Progenitor cell of endocrine pancreas (in vitro differentiated cells): ENCODE measurements at regions not wholly inside any gene's neighbourhood (a gene's known extent, or its start where the extent isn't known, plus 50 kb on each side); places are given as distances from the start of the nearest gene placed in this dataset.

Experiments
- DNase-seq: peaks from one replicate; pipeline ENCODE4 v3.0.0; 2021; ENCODE audit warnings: low spot score; ENCODE audit not compliant: unreplicated experiment
- H3K27ac Mint-ChIP-seq: 2 replicates; pipeline ENCODE4 v1.8.0; 2021; ENCODE audit warnings: mild to moderate bottlenecking, moderate library complexity, mixed read lengths
- H3K27me3 Mint-ChIP-seq: 2 replicates; pipeline ENCODE4 v1.8.0; 2021; ENCODE audit warnings: mixed read lengths
- H3K36me3 Mint-ChIP-seq: 2 replicates; pipeline ENCODE4 v1.8.0; 2022; ENCODE audit warnings: mixed read lengths; ENCODE audit not compliant: insufficient read depth
- H3K4me1 Mint-ChIP-seq: 2 replicates; pipeline ENCODE4 v1.8.0; 2021; ENCODE audit warnings: low read depth, mixed read lengths
- H3K4me3 Mint-ChIP-seq: 2 replicates; pipeline ENCODE4 v1.8.0; 2021; ENCODE audit warnings: low read depth, mild to moderate bottlenecking, moderate library complexity, mixed read lengths
- H3K9me3 Mint-ChIP-seq: 2 replicates; pipeline ENCODE4 v1.8.0; 2021; ENCODE audit warnings: low read depth, mixed read lengths
- CTCF ChIP-seq: fragments of 200-600 bp; sonication (generic); IDR thresholded peaks from one replicate; pipeline ENCODE4 v1.5.0; 2021; ENCODE audit warnings: antibody characterized with exemption, mild to moderate bottlenecking; ENCODE audit not compliant: unreplicated experiment

GRCh38 chr11:76279646-76280045 lies 73.3 kb upstream of the WNT11 start:
- H3K9me3 Mint-ChIP-seq: peaks cover 1% of the 10 kb centered on the region
- peak overlapping the region; percentile 3 for H3K27ac Mint-ChIP-seq
- peaks cover 5% of the 10 kb centered on the region for H3K4me1 Mint-ChIP-seq
- no peak for DNase-seq
- TF ChIP-seq CTCF: no peak
- H3K27me3 Mint-ChIP-seq: peaks cover 28% of the 10 kb centered on the region
- no peaks in the 10 kb centered on the region for H3K36me3 Mint-ChIP-seq
- H3K4me3 Mint-ChIP-seq: no peak overlapping the region

DNA sequence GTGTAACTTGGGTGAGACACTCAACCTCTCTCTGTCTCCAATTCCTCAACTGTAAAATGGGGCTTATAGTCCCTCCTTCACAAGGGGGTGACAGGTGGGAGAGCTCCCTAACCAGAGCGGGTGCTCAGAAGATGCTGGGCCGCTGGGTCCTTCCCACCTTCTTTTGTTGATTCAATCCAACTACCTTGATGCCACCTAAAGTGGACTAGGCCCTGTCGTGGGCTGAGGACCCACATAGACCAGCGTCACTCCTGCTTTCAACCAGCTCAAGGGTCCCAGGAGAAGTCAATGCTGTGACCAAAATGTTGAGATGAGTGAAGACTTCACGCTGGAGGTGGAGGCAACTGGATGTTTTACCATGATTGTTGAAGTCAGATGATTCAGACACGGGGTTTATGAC lies 72.7 kb upstream of the WNT11 start:
- no peak for DNase-seq
- Mint-ChIP-seq H3K9me3 (peaks cover 7% of the 10 kb centered on the region), H3K4me1 (peaks cover 5% of the 10 kb centered on the region), H3K27me3 (peaks cover 32% of the 10 kb centered on the region), H3K4me3 (no peak overlapping the region), H3K27ac (no peak overlapping the region), H3K36me3 (no peaks in the 10 kb centered on the region)
- no peak for TF ChIP-seq CTCF

GRCh38 chr11:76278526-76278925 lies 72.2 kb upstream of the WNT11 start:
- H3K4me1 Mint-ChIP-seq: peaks cover 5% of the 10 kb centered on the region

GRCh38 chr11:76277298-76278175 lies 71.2 kb upstream of the WNT11 start:
- H3K36me3 Mint-ChIP-seq: no peaks in the 10 kb centered on the region
- DNase-seq: no peak

More at GRCh38 chr11:76278526-76278925, 72.2 kb upstream of the WNT11 start:
- no peak for DNase-seq
- Mint-ChIP-seq H3K36me3 (no peaks in the 10 kb centered on the region), H3K4me3 (no peak overlapping the region), H3K27me3 (peaks cover 32% of the 10 kb centered on the region), H3K9me3 (peaks cover 9% of the 10 kb centered on the region), H3K27ac (no peak overlapping the region)
- TF ChIP-seq CTCF: no peak

GRCh38 chr11:76276781-76277155 lies 70.5 kb upstream of the WNT11 start:
- H3K27ac Mint-ChIP-seq: no peak overlapping the region
- H3K4me3 Mint-ChIP-seq: no peak overlapping the region
- H3K4me1 Mint-ChIP-seq: peaks cover 5% of the 10 kb centered on the region
- peaks cover 24% of the 10 kb centered on the region for H3K27me3 Mint-ChIP-seq
- H3K9me3 Mint-ChIP-seq: peaks cover 9% of the 10 kb centered on the region
- no peak for TF ChIP-seq CTCF
- no peaks in the 10 kb centered on the region for H3K36me3 Mint-ChIP-seq
- no peak for DNase-seq

More at GRCh38 chr11:76277298-76278175, 71.2 kb upstream of the WNT11 start:
- peaks cover 5% of the 10 kb centered on the region for H3K4me1 Mint-ChIP-seq
- H3K27ac Mint-ChIP-seq: no peak overlapping the region
- no peak overlapping the region for H3K4me3 Mint-ChIP-seq
- H3K9me3 Mint-ChIP-seq: peaks cover 9% of the 10 kb centered on the region
- no peak for TF ChIP-seq CTCF
- peaks cover 31% of the 10 kb centered on the region for H3K27me3 Mint-ChIP-seq
